PFSK-1 (cell line): ENCODE measurements at regions not wholly inside any gene's neighbourhood (a gene's known extent, or its start where the extent isn't known, plus 50 kb on each side); places are given as distances from the start of the nearest gene placed in this dataset.

ENCODE experiments used
- POLR2AphosphoS5 ChIP-seq: IDR thresholded peaks from 2 replicates; pipeline ENCODE4 v1.6.1; 2012; ENCODE audit warnings: low read depth, mild to moderate bottlenecking, control low read depth, low read length, moderate library complexity
- SIN3A ChIP-seq: IDR thresholded peaks from 2 replicates; pipeline ENCODE4 v1.6.1; 2012; ENCODE audit warnings: mild to moderate bottlenecking, low read length, moderate library complexity, borderline replicate concordance; ENCODE audit not compliant: insufficient read depth
- TAF1 ChIP-seq: IDR thresholded peaks from 2 replicates; pipeline ENCODE4 v1.6.1; 2012; ENCODE audit warnings: low read length, control low read depth, borderline replicate concordance; ENCODE audit not compliant: insufficient read depth
- TF ChIP-seq, protein P1 (sequence below), 2 experiments: IDR thresholded peaks; 2 replicates each; pipeline versions ENCODE4 v1.6.1 to v1.8.0; 2011 to 2012; ENCODE audit warnings: low read depth in 2 of 2, low read length in 2 of 2, control low read depth in 1 of 2, inconsistent platforms in 1 of 2, mild to moderate bottlenecking in 1 of 2, moderate library complexity in 1 of 2; ENCODE audit not compliant: insufficient read depth in 1 of 2

DNA sequence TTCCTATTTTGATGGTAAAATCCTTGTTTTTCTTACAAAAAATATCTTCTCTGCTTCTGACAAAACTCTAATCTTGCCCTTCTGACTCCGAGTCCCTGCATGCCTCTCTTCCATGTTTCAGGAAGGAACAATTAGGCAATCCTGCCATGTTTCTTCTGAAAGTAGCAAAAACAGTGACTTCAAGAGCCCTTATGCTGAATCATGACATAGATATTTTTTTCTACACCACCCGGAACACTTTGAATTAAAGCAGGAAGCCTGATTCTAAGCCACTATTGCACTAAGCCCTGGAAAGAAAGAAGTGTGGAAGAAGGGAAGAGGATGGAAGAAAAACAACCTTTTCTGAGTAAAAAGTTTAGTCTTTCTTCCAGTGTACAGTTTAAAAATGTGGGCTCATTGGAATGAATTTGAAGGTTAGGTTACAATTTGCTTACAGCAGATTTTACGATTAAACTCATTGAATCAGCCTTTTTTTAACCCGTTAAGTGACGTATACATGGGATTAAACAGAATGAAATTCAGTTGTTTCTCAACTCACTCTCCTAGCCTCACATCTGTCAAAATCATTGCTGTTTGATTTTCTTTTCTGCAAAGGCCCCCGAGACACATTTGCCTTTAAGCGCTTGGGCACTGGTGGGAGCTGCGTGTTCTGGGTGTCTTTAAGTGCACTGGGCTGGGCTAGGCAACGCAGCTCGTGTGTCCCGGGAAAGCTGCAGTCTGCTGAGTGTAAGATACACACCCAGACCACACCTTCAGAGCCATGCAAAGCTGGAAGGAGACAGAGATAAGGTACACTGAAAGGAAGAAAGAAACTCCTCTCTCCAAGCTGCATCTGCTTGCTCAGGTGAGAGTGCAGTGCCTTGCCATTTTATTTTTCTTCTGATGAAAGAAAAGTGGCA, 159.4 kb upstream of the CITED2 start:
- no peak for TF ChIP-seq TAF1
- TF ChIP-seq POLR2AphosphoS5: no peak
- TF ChIP-seq, protein P1, sequence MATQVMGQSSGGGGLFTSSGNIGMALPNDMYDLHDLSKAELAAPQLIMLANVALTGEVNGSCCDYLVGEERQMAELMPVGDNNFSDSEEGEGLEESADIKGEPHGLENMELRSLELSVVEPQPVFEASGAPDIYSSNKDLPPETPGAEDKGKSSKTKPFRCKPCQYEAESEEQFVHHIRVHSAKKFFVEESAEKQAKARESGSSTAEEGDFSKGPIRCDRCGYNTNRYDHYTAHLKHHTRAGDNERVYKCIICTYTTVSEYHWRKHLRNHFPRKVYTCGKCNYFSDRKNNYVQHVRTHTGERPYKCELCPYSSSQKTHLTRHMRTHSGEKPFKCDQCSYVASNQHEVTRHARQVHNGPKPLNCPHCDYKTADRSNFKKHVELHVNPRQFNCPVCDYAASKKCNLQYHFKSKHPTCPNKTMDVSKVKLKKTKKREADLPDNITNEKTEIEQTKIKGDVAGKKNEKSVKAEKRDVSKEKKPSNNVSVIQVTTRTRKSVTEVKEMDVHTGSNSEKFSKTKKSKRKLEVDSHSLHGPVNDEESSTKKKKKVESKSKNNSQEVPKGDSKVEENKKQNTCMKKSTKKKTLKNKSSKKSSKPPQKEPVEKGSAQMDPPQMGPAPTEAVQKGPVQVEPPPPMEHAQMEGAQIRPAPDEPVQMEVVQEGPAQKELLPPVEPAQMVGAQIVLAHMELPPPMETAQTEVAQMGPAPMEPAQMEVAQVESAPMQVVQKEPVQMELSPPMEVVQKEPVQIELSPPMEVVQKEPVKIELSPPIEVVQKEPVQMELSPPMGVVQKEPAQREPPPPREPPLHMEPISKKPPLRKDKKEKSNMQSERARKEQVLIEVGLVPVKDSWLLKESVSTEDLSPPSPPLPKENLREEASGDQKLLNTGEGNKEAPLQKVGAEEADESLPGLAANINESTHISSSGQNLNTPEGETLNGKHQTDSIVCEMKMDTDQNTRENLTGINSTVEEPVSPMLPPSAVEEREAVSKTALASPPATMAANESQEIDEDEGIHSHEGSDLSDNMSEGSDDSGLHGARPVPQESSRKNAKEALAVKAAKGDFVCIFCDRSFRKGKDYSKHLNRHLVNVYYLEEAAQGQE (IDR thresholded peaks at IDR 0.05; ENCODE audit: insufficient read depth in 1 of 2, low read depth in 2 of 2, low read length in 2 of 2): no peak
- no peak for TF ChIP-seq SIN3A
